H1 (cell line): ENCODE measurements at regions not wholly inside any gene's neighbourhood (a gene's known extent, or its start where the extent isn't known, plus 50 kb on each side); places are given as distances from the start of the nearest gene placed in this dataset.

ENCODE experiments used
- ASH2L ChIP-seq: fragments of 200-600, 300-600 bp; sonication (generic); IDR thresholded peaks from one replicate; pipeline ENCODE4 v1.7.1; 2017; ENCODE audit warnings: low read length
- BACH1 ChIP-seq: IDR thresholded peaks from 2 replicates; pipeline ENCODE4 v1.6.1; 2012; ENCODE audit warnings: low read length, improper control_type of control experiment
- CBX8 ChIP-seq: fragments of 300-800, 300-1000 bp; sonication (generic); IDR thresholded peaks from 2 replicates; pipeline ENCODE4 v1.7.1; 2016; ENCODE audit warnings: low read depth, low read length, borderline replicate concordance
- JUN ChIP-seq: IDR thresholded peaks from 2 replicates; pipeline ENCODE4 v1.6.1; 2011; ENCODE audit warnings: low read depth, mild to moderate bottlenecking, improper control_type of control experiment, low read length
- JUND ChIP-seq: IDR thresholded peaks from 2 replicates; pipeline ENCODE4 v1.6.1; 2011; ENCODE audit warnings: mild to moderate bottlenecking, improper control_type of control experiment, low read length
- RNF2 ChIP-seq: fragments of 200-900, 300-1000 bp; sonication (generic); IDR thresholded peaks from 2 replicates; pipeline ENCODE4 v1.7.1; 2016; ENCODE audit warnings: borderline replicate concordance, low read depth, mild to moderate bottlenecking, antibody characterized with exemption, low read length; ENCODE audit not compliant: poor library complexity, severe bottlenecking; ENCODE audit errors: missing control alignments
- RXRA ChIP-seq: IDR thresholded peaks from 2 replicates; pipeline ENCODE4 v1.6.1; 2011; ENCODE audit warnings: low read depth, mild to moderate bottlenecking, low read length, moderate library complexity; ENCODE audit not compliant: insufficient read depth
- SUZ12 ChIP-seq: fragments of 200-600 bp; sonication (generic); IDR thresholded peaks from 2 replicates; pipeline ENCODE4 v1.6.1; 2012; ENCODE audit warnings: mild to moderate bottlenecking, inconsistent platforms, low read length, moderate library complexity, mixed read lengths
- TF ChIP-seq, protein P1 (sequence below): fragments of 300-600 bp; sonication (generic); IDR thresholded peaks from 2 replicates; pipeline ENCODE4 v1.7.1; 2012; ENCODE audit warnings: low read length, moderate library complexity, mild to moderate bottlenecking, inconsistent platforms; ENCODE audit not compliant: insufficient replicate concordance
- TF ChIP-seq, protein P2 (sequence below), 3 experiments: IDR thresholded peaks; 1 replicate in 2 of 3; 2 replicates in 1 of 3; pipeline versions ENCODE4 v1.5.1 to v1.6.1; 2011; ENCODE audit warnings: low read length in 3 of 3, mild to moderate bottlenecking in 3 of 3, inconsistent platforms in 2 of 3, low read depth in 1 of 3, moderate library complexity in 1 of 3; ENCODE audit not compliant: insufficient read depth in 1 of 3; ENCODE audit errors: control extremely low read depth in 1 of 3

- TF ChIP-seq, protein P1, sequence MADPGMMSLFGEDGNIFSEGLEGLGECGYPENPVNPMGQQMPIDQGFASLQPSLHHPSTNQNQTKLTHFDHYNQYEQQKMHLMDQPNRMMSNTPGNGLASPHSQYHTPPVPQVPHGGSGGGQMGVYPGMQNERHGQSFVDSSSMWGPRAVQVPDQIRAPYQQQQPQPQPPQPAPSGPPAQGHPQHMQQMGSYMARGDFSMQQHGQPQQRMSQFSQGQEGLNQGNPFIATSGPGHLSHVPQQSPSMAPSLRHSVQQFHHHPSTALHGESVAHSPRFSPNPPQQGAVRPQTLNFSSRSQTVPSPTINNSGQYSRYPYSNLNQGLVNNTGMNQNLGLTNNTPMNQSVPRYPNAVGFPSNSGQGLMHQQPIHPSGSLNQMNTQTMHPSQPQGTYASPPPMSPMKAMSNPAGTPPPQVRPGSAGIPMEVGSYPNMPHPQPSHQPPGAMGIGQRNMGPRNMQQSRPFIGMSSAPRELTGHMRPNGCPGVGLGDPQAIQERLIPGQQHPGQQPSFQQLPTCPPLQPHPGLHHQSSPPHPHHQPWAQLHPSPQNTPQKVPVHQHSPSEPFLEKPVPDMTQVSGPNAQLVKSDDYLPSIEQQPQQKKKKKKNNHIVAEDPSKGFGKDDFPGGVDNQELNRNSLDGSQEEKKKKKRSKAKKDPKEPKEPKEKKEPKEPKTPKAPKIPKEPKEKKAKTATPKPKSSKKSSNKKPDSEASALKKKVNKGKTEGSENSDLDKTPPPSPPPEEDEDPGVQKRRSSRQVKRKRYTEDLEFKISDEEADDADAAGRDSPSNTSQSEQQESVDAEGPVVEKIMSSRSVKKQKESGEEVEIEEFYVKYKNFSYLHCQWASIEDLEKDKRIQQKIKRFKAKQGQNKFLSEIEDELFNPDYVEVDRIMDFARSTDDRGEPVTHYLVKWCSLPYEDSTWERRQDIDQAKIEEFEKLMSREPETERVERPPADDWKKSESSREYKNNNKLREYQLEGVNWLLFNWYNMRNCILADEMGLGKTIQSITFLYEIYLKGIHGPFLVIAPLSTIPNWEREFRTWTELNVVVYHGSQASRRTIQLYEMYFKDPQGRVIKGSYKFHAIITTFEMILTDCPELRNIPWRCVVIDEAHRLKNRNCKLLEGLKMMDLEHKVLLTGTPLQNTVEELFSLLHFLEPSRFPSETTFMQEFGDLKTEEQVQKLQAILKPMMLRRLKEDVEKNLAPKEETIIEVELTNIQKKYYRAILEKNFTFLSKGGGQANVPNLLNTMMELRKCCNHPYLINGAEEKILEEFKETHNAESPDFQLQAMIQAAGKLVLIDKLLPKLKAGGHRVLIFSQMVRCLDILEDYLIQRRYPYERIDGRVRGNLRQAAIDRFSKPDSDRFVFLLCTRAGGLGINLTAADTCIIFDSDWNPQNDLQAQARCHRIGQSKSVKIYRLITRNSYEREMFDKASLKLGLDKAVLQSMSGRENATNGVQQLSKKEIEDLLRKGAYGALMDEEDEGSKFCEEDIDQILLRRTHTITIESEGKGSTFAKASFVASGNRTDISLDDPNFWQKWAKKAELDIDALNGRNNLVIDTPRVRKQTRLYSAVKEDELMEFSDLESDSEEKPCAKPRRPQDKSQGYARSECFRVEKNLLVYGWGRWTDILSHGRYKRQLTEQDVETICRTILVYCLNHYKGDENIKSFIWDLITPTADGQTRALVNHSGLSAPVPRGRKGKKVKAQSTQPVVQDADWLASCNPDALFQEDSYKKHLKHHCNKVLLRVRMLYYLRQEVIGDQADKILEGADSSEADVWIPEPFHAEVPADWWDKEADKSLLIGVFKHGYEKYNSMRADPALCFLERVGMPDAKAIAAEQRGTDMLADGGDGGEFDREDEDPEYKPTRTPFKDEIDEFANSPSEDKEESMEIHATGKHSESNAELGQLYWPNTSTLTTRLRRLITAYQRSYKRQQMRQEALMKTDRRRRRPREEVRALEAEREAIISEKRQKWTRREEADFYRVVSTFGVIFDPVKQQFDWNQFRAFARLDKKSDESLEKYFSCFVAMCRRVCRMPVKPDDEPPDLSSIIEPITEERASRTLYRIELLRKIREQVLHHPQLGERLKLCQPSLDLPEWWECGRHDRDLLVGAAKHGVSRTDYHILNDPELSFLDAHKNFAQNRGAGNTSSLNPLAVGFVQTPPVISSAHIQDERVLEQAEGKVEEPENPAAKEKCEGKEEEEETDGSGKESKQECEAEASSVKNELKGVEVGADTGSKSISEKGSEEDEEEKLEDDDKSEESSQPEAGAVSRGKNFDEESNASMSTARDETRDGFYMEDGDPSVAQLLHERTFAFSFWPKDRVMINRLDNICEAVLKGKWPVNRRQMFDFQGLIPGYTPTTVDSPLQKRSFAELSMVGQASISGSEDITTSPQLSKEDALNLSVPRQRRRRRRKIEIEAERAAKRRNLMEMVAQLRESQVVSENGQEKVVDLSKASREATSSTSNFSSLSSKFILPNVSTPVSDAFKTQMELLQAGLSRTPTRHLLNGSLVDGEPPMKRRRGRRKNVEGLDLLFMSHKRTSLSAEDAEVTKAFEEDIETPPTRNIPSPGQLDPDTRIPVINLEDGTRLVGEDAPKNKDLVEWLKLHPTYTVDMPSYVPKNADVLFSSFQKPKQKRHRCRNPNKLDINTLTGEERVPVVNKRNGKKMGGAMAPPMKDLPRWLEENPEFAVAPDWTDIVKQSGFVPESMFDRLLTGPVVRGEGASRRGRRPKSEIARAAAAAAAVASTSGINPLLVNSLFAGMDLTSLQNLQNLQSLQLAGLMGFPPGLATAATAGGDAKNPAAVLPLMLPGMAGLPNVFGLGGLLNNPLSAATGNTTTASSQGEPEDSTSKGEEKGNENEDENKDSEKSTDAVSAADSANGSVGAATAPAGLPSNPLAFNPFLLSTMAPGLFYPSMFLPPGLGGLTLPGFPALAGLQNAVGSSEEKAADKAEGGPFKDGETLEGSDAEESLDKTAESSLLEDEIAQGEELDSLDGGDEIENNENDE, result no peak
- TF ChIP-seq RXRA (no peak), BACH1 (no peak), CBX8 (no peak), ASH2L (no peak), JUN (no peak), JUND (no peak), SUZ12 (no peak), RNF2 (no peak)
- TF ChIP-seq, protein P2, sequence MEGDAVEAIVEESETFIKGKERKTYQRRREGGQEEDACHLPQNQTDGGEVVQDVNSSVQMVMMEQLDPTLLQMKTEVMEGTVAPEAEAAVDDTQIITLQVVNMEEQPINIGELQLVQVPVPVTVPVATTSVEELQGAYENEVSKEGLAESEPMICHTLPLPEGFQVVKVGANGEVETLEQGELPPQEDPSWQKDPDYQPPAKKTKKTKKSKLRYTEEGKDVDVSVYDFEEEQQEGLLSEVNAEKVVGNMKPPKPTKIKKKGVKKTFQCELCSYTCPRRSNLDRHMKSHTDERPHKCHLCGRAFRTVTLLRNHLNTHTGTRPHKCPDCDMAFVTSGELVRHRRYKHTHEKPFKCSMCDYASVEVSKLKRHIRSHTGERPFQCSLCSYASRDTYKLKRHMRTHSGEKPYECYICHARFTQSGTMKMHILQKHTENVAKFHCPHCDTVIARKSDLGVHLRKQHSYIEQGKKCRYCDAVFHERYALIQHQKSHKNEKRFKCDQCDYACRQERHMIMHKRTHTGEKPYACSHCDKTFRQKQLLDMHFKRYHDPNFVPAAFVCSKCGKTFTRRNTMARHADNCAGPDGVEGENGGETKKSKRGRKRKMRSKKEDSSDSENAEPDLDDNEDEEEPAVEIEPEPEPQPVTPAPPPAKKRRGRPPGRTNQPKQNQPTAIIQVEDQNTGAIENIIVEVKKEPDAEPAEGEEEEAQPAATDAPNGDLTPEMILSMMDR (IDR thresholded peaks at IDR 0.05; ENCODE audit: control extremely low read depth in 1 of 3, insufficient read depth in 1 of 3, low read depth in 1 of 3, low read length in 3 of 3), result no peak
Observed at GRCh38 chr5:92896722-92897121, 684.3 kb downstream of the NR2F1-AS1 start (continued).
